Inflammatory macrophage (primary cell): ENCODE measurements at regions not wholly inside any gene's neighbourhood (a gene's known extent, or its start where the extent isn't known, plus 50 kb on each side); places are given as distances from the start of the nearest gene placed in this dataset.
"Not testable (repeated sequence)": the region's sequence is repeated elsewhere in the genome, so short reads cannot be mapped to it uniquely, and the experiment has no call there.

ENCODE experiments used
- DNase-seq, 2 donors: peaks; one replicate each; pipeline ENCODE4 v3.0.0-alpha.2; 2020 to 2022

- no peak for DNase-seq
Observed at GRCh38 chr6:9936551-9936950, 478.3 kb downstream of the TFAP2A start.

GRCh38 chr6:9933677-9934076 is 481.2 kb downstream of the TFAP2A start:
- DNase-seq: no peak

GRCh38 chr6:9927275-9927674 is 487.6 kb downstream of the TFAP2A start:
- no peak for DNase-seq

- no peak for DNase-seq
Observed at GRCh38 chr6:9924971-9925370, 489.9 kb downstream of the TFAP2A start.

DNA sequence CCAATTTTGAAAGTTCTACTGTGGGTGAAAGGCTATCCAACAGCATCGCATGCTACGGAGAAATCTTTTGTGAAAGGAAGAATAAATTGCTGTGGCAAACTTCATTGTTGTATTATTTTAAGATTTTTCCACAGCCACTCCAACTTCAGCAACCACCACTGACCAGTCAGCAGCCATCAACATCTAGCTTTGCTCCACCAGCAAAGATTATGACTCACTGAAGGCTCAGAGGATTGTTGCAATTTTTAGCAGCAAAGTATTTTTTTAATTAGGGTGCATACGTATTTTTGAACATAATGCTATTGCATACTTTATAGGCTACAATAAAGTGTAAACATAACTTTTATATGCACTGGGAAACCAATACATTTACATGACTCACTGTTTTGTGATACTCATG is 493.5 kb downstream of the TFAP2A start:
- no peak for DNase-seq

- DNase-seq: no peak
Observed at GRCh38 chr6:9914951-9915350, 499.9 kb downstream of the TFAP2A start.

DNA sequence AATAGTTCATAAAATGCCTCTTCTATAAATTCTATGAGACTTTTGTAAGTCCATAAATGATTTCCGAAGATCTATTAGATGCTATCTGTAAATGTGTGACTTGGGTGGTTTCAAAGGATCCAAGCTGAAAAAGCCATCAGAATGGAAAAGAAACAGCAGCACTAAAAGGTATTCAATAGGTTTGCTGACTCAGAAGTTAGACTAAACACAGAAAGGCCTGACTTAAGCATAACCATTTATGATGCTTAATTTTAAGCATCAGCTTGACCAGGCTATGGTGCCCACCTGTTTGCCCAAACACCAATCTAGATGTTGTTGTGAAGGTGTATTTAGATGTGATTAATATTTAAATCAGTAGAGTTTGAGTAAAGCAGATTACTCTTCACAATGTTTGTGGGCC is 513.5 kb downstream of the TFAP2A start:
- no peak for DNase-seq

- no peak for DNase-seq
Observed at GRCh38 chr6:9896806-9897205, 518.1 kb downstream of the TFAP2A start.

DNA sequence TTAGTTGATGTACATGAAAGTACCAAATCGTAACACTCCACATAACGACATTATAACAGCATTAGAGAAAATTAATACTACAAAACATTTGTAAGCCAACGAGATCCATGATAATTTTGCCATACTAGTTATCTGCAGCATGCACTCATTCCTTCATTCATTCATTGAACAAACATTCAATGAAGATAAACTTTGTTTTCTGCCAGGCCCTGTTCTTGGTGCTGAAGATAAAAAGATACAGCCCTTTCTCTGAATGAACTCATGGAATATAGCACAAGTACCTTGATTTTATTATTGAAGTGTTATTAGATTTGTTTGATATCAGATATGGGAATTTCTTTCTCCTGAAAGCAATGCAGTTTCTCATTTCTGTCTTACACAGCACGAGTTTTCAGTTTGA is 524.0 kb downstream of the TFAP2A start:
- DNase-seq: no peak

- no peak for DNase-seq
Observed at GRCh38 chr6:9890469-9890868, 524.4 kb downstream of the TFAP2A start.

DNA sequence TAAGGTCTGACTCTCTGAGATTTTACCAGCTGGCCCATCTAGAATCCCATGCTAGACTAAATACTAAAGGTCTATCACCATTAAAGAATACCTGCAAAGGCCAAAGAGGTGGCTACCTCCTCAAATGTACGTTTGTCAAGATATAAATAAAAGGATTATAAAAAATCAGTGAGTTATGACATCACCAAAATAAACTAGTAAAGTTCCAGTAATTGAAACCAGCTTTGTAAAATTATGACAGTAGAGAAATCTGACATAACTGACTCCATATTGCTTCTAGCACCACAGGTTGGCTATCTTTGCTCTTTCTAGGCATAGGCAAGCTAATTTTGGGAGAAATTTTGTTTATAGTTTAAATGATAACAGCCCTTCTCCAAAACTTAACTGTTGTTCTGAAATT is 536.3 kb downstream of the TFAP2A start:
- DNase-seq: no peak

DNA sequence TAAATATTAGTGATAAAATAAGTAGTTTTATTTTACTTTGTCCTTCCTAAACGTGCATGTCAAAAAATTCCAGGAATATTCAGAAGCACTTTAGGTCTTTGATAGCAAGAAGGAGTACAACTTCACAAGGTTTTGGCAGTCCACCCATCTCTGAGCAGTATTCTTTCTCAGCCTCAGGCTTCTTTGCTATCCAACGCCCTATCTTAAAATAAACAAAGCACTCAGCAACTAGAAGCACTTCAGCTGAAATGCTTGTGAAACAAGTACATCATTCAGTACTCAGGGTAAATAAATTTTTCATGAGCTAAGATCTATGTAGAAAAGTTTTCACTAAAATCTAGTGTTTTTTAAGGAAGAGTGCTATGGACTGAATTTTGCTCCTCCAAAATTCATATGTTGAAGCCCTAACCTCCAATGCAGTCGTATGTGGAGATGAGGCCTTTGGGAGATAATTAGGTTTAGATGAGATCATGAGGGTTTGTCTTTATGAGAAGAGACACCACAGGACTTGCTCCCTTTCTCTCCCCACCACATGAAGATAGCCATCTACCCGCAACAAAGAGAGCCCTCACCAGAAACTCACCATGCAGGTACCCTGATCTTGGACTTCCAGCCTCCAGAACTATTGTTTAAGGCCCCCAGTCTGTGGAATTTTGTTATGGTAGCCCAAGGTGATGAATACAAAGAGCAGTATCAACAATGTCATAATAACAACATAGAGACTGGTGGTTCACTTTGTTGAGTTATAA is 539.1 kb downstream of the TFAP2A start:
- DNase-seq: no peak

DNA sequence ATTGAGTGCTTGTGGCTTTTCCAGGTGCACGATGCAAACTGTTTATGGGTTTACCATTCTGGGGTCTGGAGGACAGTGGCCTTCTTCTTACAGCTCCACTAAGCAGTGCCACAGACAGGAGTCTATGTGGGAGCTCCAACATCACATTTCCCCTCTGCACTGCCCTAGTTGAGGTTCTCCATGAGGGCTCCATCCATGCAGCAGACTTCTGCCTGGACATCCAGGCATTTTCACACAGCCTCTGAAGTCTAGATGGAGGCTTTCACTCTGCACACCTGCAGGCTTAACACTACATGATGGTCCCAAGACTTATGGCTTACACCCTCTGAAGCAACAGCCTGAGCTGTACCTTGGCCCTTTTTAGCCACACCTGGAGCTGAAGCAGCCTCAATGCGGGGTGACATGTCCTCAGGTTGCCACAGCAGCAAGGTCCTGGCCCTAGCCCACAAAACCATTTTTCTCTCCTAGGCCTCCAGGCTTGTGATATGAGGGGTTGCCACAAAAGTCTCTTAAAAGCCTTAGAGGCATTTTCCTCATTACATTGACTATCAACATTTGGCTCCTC is 552.2 kb downstream of the TFAP2A start:
- no peak for DNase-seq

- no peak for DNase-seq
Observed at GRCh38 chr6:9851541-9852380, 563.1 kb downstream of the TFAP2A start.

- no peak for DNase-seq
Observed at GRCh38 chr6:9851006-9851405, 563.9 kb downstream of the TFAP2A start.

GRCh38 chr6:9848094-9848493 is 566.8 kb downstream of the TFAP2A start:
- no peak for DNase-seq

- DNase-seq: no peak
Observed at GRCh38 chr6:9841886-9842725, 572.8 kb downstream of the TFAP2A start.

DNA sequence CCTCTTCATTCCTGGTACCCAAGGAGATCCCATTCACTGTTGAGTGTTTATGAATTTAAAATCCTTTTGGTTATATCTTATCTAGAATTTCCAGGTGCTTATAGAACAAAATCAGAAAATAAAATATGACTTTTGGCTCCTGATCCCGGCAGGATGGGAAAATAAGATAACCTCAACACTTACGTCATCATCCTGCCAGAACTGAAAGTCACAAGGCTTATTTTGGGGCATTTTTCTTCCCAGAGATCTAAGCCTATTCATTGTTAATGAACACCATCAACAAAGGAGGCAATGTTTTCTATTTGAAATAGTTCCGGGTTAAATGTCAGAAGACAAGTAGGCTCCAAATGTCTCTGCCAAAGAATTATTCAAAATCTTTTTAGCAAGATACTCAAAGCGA is 580.6 kb downstream of the TFAP2A start:
- DNase-seq: no peak

- no peak for DNase-seq
Observed at GRCh38 chr6:9831783-9832182, 583.1 kb downstream of the TFAP2A start.

DNA sequence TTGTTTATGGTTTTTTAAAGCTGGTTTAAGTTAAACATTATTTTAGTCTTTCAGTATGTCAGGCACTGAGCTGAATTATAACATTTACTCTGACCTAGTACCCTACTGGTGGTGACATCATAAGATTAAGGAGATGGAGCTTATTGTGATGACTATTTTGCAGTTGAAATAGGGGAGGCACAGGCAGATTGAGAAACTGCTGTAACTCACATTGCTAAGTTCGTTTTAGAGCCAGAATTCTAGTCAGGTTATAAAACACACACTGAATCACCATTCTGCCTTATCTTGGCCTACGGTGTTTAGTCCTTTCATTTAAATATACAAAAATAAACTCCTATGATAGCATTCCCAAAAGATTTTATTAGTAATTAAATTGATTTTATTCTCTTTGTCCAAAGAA is 584.1 kb downstream of the TFAP2A start:
- DNase-seq: no peak

- no peak for DNase-seq
Observed at GRCh38 chr6:9825526-9825925, 589.3 kb downstream of the TFAP2A start.

DNA sequence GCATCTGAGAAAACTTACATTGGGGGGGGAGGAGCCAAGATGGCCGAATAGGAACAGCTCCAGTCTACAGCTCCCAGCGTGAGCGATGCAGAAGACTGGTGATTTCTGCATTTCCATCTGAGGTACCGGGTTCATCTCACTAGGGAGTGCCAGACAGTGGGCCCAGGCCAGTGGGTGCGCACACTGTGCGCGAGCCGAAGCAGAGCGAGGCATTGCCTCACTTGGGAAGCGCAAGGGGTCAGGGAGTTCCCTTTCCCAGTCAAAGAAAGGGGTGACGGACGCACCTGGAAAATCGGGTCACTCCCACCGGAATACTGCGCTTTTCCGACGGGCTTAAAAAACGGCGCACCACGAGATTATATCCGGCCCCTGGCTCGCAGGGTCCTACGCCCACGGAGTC is 604.1 kb downstream of the TFAP2A start:
- not testable (repeated sequence) for DNase-seq

GRCh38 chr6:9810286-9810685 is 604.6 kb downstream of the TFAP2A start:
- DNase-seq: no peak
